Endometrial microvascular endothelial cells (primary cell): ENCODE measurements at regions not wholly inside any gene's neighbourhood (a gene's known extent, or its start where the extent isn't known, plus 50 kb on each side); places are given as distances from the start of the nearest gene placed in this dataset.
"Not testable (repeated sequence)": the region's sequence is repeated elsewhere in the genome, so short reads cannot be mapped to it uniquely, and the experiment has no call there.

Source experiments
- in situ Hi-C: cut with HindIII; loops from 2 replicates; pipeline ENCODE4 v1.10.0; 2017; ENCODE audit warnings: low sequenced_read_pairs, low pct_unique_long_range_greater_than_20kb; ENCODE audit errors: inconsistent ontology term

- in situ Hi-C loops, result no loop called here
Measured at GRCh38 chr2:236454076-236454475, 115.5 kb upstream of the ACKR3 start.

- in situ Hi-C loops, result no loop called here
Measured at GRCh38 chr2:236459393-236459792, 110.2 kb upstream of the ACKR3 start.

GRCh38 chr2:236464140-236464539, 105.5 kb upstream of the ACKR3 start:
- in situ Hi-C loops, result no loop called here

GRCh38 chr2:236472720-236473495, 96.7 kb upstream of the ACKR3 start:
- in situ Hi-C loops, result no loop called here

GRCh38 chr2:236473691-236474090, 95.9 kb upstream of the ACKR3 start:
- in situ Hi-C loops, result no loop called here

GRCh38 chr2:236479814-236480213, 89.8 kb upstream of the ACKR3 start:
- in situ Hi-C loops, result no loop called here

- in situ Hi-C loops, result no loop called here
Measured at GRCh38 chr2:236483102-236483501, 86.5 kb upstream of the ACKR3 start.

GRCh38 chr2:236485519-236485918, 84.1 kb upstream of the ACKR3 start:
- in situ Hi-C loops, result no loop called here

GRCh38 chr2:236489083-236489482, 80.5 kb upstream of the ACKR3 start:
- in situ Hi-C loops, result not testable (repeated sequence)

GRCh38 chr2:236489895-236490404, 79.7 kb upstream of the ACKR3 start:
- in situ Hi-C loops, result no loop called here

- in situ Hi-C loops, result no loop called here
Measured at GRCh38 chr2:236496340-236496739, 73.3 kb upstream of the ACKR3 start.

- in situ Hi-C loops, result no loop called here
Measured at GRCh38 chr2:236498369-236498768, 71.3 kb upstream of the ACKR3 start.

- in situ Hi-C loops, result no loop called here
Measured at GRCh38 chr2:236499691-236500578, 69.7 kb upstream of the ACKR3 start.

- in situ Hi-C loops, result no loop called here
Measured at GRCh38 chr2:236501026-236501425, 68.6 kb upstream of the ACKR3 start.

GRCh38 chr2:236501531-236501930, 68.1 kb upstream of the ACKR3 start:
- in situ Hi-C loops, result no loop called here

- in situ Hi-C loops, result no loop called here
Measured at GRCh38 chr2:236503100-236503499, 66.5 kb upstream of the ACKR3 start.

GRCh38 chr2:236503583-236503982, 66.0 kb upstream of the ACKR3 start:
- in situ Hi-C loops, result no loop called here

GRCh38 chr2:236505041-236505440, 64.6 kb upstream of the ACKR3 start:
- in situ Hi-C loops, result no loop called here

- in situ Hi-C loops, result no loop called here
Measured at GRCh38 chr2:236505648-236506047, 64.0 kb upstream of the ACKR3 start.
